ENCODE measurements at regions not wholly inside any gene's neighbourhood (a gene's known extent, or its start where the extent isn't known, plus 50 kb on each side); places are given as distances from the start of the nearest gene placed in this dataset.
A peak's percentile ranks its signal among the peaks of the same experiment; 100 is the strongest.

DNA sequence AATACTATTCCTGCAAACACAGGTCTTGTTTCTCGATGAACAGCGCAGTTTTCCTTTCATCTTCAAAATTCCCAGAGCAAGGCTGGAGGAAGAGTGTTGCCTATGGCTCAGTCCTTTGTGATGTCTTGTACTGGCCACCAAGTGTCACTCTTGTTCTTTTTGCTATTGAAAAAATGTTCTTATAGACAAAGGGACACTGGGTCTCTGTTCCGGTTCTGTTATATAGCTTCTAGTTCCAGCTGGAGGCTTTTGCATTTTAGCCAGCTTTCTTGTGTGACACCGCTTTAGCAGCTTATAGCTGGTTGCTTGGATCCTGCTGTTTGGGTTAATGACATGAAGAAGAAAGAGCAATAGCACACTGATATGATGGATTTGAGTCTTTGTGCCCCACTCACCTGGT is 343.7 kb upstream of the KCNN2 start:
- peak in 1 of 4 donors; percentile 9 for TF ChIP-seq CTCF (IDR thresholded peaks at IDR 0.05)
- no peak for TF ChIP-seq POLR2A (IDR thresholded peaks at IDR 0.05)

All from right lobe of liver (tissue), 4 donors.